ENCODE measurements at regions not wholly inside any gene's neighbourhood (a gene's known extent, or its start where the extent isn't known, plus 50 kb on each side); places are given as distances from the start of the nearest gene placed in this dataset.

DNA sequence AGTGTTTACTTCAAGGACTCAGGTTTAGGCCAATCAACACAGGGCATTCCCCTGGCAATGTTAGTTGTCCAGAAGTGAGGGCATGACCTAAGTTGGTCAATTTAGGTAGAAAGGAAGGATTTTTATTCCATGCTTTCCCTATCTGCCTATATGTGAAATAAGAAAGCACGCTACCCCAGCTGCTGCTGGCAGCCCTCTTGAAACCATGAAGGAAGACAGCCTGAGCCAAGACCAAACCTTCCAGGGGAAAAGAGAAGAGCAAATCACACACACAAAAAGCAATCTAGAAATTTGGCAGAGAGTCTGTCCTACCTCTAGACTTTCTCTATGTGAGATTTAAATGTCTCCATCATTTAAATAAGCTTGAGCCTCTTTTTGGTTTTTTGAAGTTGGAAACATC is 387.6 kb downstream of the TNS1 start:
- no peak overlapping the region for H2AK5ac ChIP-seq (ENCODE audit: low read length)
- H3K4ac ChIP-seq (ENCODE audit: low read depth, low read length), result no peak overlapping the region
- peaks cover under 1 to 2% of the 10 kb centered on the region in 2 experiments for H3K4me1 ChIP-seq (ENCODE audit: control insufficient read depth in 1 of 2, insufficient read depth in 2 of 2, low read length in 2 of 2)
- no peaks in the 10 kb centered on the region for H3K36me3 ChIP-seq (ENCODE audit: control insufficient read depth in 1 of 2, insufficient read depth in 2 of 2, low read length in 2 of 2)
- no peaks in the 10 kb centered on the region for H3K79me2 ChIP-seq (ENCODE audit: control insufficient read depth, insufficient read depth, low read length, poor library complexity)
- H3K27ac ChIP-seq (ENCODE audit: low read depth, low read length), result no peak overlapping the region
- H4K8ac ChIP-seq (ENCODE audit: low read depth, low read length), result no peak overlapping the region
- no peak overlapping the region for H3K4me3 ChIP-seq (ENCODE audit: low read depth, low read length)
- H2BK12ac ChIP-seq (ENCODE audit: low read length), result no peak overlapping the region
- H3K23ac ChIP-seq (ENCODE audit: low read length), result no peak overlapping the region
- WGBS (ENCODE audit: extremely low coverage, insufficient coverage, insufficient read length), result no CpG with 5 or more reads among the region's 1 CpG
- no peak overlapping the region for H3K4me2 ChIP-seq (ENCODE audit: low read length)
- peaks cover 1% of the 10 kb centered on the region for H3K9me3 ChIP-seq (ENCODE audit: insufficient read depth, low read depth, low read length)
- H3K9ac ChIP-seq (ENCODE audit: low read length), result no peak overlapping the region
- H3K27me3 ChIP-seq (ENCODE audit: insufficient read depth, low read length), result no peaks in the 10 kb centered on the region
- DNase-seq, result no peak
- no peak overlapping the region for H3K18ac ChIP-seq (ENCODE audit: low read length)
- H2AFZ ChIP-seq (ENCODE audit: insufficient read depth, low read length, poor library complexity), result no peak overlapping the region
- H3K14ac ChIP-seq (ENCODE audit: low read length), result no peak overlapping the region
- H3K79me1 ChIP-seq (ENCODE audit: low read length), result peaks cover 2% of the 10 kb centered on the region
- H2BK5ac ChIP-seq (ENCODE audit: low read depth, low read length, poor library complexity), result no peak overlapping the region
- no peak overlapping the region for H4K91ac ChIP-seq (ENCODE audit: low read depth, low read length)
- no peak overlapping the region for H2BK120ac ChIP-seq (ENCODE audit: insufficient read depth, low read length, poor library complexity)
- H4K12ac ChIP-seq (ENCODE audit: low read depth, low read length), result no peak overlapping the region

DNA sequence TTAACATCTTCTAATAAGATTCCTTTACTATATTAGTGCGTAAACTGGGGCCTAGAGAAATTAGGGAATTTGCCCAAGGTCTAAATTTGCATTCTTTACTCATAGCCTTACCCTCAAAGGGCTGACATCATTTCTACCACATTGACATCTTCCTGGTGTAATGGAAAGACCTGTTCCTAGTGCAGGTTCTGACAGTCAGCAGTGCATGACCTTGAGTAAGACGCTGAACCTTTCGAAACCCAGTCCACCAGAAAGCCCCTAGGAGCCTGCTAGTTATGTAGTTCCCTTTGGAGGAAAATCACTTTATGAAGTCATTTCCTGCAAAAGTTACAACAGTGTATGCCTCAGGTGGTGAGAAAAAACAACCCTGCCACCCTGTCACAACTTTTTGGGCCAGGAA is 388.3 kb downstream of the TNS1 start:
- Histone ChIP-seq H3K9ac (ENCODE audit: low read length) (no peak overlapping the region), H3K27ac (ENCODE audit: low read depth, low read length) (no peak overlapping the region), H3K79me2 (ENCODE audit: control insufficient read depth, insufficient read depth, low read length, poor library complexity) (no peaks in the 10 kb centered on the region), H4K8ac (ENCODE audit: low read depth, low read length) (no peak overlapping the region), H3K4me2 (ENCODE audit: low read length) (no peak overlapping the region), H3K79me1 (ENCODE audit: low read length) (peaks cover 2% of the 10 kb centered on the region), H3K36me3 (ENCODE audit: control insufficient read depth in 1 of 2, insufficient read depth in 2 of 2, low read length in 2 of 2) (no peaks in the 10 kb centered on the region), H3K27me3 (ENCODE audit: insufficient read depth, low read length) (no peaks in the 10 kb centered on the region), H4K12ac (ENCODE audit: low read depth, low read length) (no peak overlapping the region), H3K18ac (ENCODE audit: low read length) (no peak overlapping the region), H4K91ac (ENCODE audit: low read depth, low read length) (no peak overlapping the region), H3K23ac (ENCODE audit: low read length) (no peak overlapping the region), H2AK5ac (ENCODE audit: low read length) (no peak overlapping the region), H3K9me3 (ENCODE audit: insufficient read depth, low read depth, low read length) (peaks cover 1% of the 10 kb centered on the region), H2AFZ (ENCODE audit: insufficient read depth, low read length, poor library complexity) (no peak overlapping the region), H2BK120ac (ENCODE audit: insufficient read depth, low read length, poor library complexity) (no peak overlapping the region), H3K4ac (ENCODE audit: low read depth, low read length) (no peak overlapping the region), H3K4me1 (ENCODE audit: control insufficient read depth in 1 of 2, insufficient read depth in 2 of 2, low read length in 2 of 2) (peaks cover 2% of the 10 kb centered on the region in 2 experiments), H2BK5ac (ENCODE audit: low read depth, low read length, poor library complexity) (no peak overlapping the region), H2BK12ac (ENCODE audit: low read length) (no peak overlapping the region), H3K14ac (ENCODE audit: low read length) (no peak overlapping the region), H3K4me3 (ENCODE audit: low read depth, low read length) (no peak overlapping the region)
- whole genome bisulfite sequencing (ENCODE audit: extremely low coverage, insufficient coverage, insufficient read length), result no CpG with 5 or more reads among the region's 3 CpGs
- no peak for DNase-seq

DNA sequence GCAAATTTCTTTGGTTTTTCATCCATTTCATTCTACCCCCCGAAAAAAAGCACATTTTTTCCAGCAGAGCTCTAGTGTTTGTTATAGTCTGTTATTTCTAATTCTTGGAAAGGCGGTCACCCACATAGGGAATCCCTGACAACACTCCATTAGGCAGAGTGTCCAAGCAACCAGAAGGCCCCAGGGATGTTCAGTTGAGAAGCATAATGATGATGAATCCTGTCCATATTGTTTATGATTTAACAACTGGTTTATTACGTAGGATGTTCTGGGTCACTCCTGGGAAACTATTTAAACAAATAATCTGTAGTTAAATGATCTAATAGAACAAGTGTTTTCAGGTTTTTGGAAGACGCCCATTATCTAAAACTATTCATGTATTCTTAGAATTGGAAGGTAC is 388.7 kb downstream of the TNS1 start:
- WGBS (ENCODE audit: extremely low coverage, insufficient coverage, insufficient read length), result no CpG with 5 or more reads among the region's 4 CpGs
- H3K79me2 ChIP-seq (ENCODE audit: control insufficient read depth, insufficient read depth, low read length, poor library complexity), result no peaks in the 10 kb centered on the region

DNA sequence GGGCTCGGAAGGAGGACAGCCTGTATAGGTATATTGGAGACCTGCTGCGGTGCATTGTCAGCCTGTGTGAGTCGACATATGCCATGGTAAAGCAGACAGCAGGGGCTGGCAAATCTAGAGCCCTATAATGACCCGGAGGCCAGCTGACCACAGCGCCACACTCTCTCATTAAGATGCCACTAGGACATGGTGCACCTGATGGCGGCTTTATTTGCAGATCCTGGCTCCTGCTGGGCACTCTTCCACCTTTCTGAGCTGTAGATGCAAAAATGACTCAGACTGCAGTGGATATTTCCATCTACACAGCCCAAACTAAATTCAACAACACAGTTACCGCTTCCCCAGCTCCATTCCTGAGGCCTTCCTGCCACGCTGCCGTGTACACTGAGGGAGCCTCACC is 389.9 kb downstream of the TNS1 start:
- H4K91ac ChIP-seq (ENCODE audit: low read depth, low read length), result no peak overlapping the region
- no peaks in the 10 kb centered on the region for H3K27me3 ChIP-seq (ENCODE audit: insufficient read depth, low read length)
- no peak overlapping the region for H2AK5ac ChIP-seq (ENCODE audit: low read length)
- H3K79me2 ChIP-seq (ENCODE audit: control insufficient read depth, insufficient read depth, low read length, poor library complexity), result no peaks in the 10 kb centered on the region
- no peak overlapping the region for H2BK120ac ChIP-seq (ENCODE audit: insufficient read depth, low read length, poor library complexity)
- DNase-seq, result no peak
- H3K79me1 ChIP-seq (ENCODE audit: low read length), result peaks cover under 1% of the 10 kb centered on the region
- no peak overlapping the region for H3K9ac ChIP-seq (ENCODE audit: low read length)
- H3K18ac ChIP-seq (ENCODE audit: low read length), result no peak overlapping the region
- WGBS (ENCODE audit: extremely low coverage, insufficient coverage, insufficient read length), result no CpG with 5 or more reads among the region's 9 CpGs
- no peak overlapping the region for H3K23ac ChIP-seq (ENCODE audit: low read length)
- no peak overlapping the region for H2BK5ac ChIP-seq (ENCODE audit: low read depth, low read length, poor library complexity)
- H3K9me3 ChIP-seq (ENCODE audit: insufficient read depth, low read depth, low read length), result peaks cover 1% of the 10 kb centered on the region
- H3K36me3 ChIP-seq (ENCODE audit: control insufficient read depth in 1 of 2, insufficient read depth in 2 of 2, low read length in 2 of 2), result no peaks in the 10 kb centered on the region
- H3K4me1 ChIP-seq (ENCODE audit: control insufficient read depth in 1 of 2, insufficient read depth in 2 of 2, low read length in 2 of 2), result peaks cover 2% of the 10 kb centered on the region in 2 experiments
- H3K4me2 ChIP-seq (ENCODE audit: low read length), result no peak overlapping the region
- H3K14ac ChIP-seq (ENCODE audit: low read length), result no peak overlapping the region
- no peak overlapping the region for H4K12ac ChIP-seq (ENCODE audit: low read depth, low read length)
- no peak overlapping the region for H2AFZ ChIP-seq (ENCODE audit: insufficient read depth, low read length, poor library complexity)
- H3K27ac ChIP-seq (ENCODE audit: low read depth, low read length), result no peak overlapping the region
- no peak overlapping the region for H4K8ac ChIP-seq (ENCODE audit: low read depth, low read length)
- no peak overlapping the region for H3K4ac ChIP-seq (ENCODE audit: low read depth, low read length)
- no peak overlapping the region for H3K4me3 ChIP-seq (ENCODE audit: low read depth, low read length)
- H2BK12ac ChIP-seq (ENCODE audit: low read length), result peak overlapping the region; percentile 46

More for the DNA sequence above, 388.7 kb downstream of the TNS1 start:
- H4K8ac ChIP-seq (ENCODE audit: low read depth, low read length), result no peak overlapping the region
- H2AK5ac ChIP-seq (ENCODE audit: low read length), result no peak overlapping the region
- H3K79me1 ChIP-seq (ENCODE audit: low read length), result peaks cover 2% of the 10 kb centered on the region
- no peak overlapping the region for H2AFZ ChIP-seq (ENCODE audit: insufficient read depth, low read length, poor library complexity)
- H4K12ac ChIP-seq (ENCODE audit: low read depth, low read length), result no peak overlapping the region
- no peak overlapping the region for H3K4me3 ChIP-seq (ENCODE audit: low read depth, low read length)
- no peak overlapping the region for H3K9ac ChIP-seq (ENCODE audit: low read length)
- no peak overlapping the region for H2BK5ac ChIP-seq (ENCODE audit: low read depth, low read length, poor library complexity)
- no peak overlapping the region for H2BK12ac ChIP-seq (ENCODE audit: low read length)
- H4K91ac ChIP-seq (ENCODE audit: low read depth, low read length), result no peak overlapping the region
- peaks cover 2% of the 10 kb centered on the region in 2 experiments for H3K4me1 ChIP-seq (ENCODE audit: control insufficient read depth in 1 of 2, insufficient read depth in 2 of 2, low read length in 2 of 2)
- no peak overlapping the region for H3K4ac ChIP-seq (ENCODE audit: low read depth, low read length)
- H3K18ac ChIP-seq (ENCODE audit: low read length), result no peak overlapping the region
- no peak overlapping the region for H3K23ac ChIP-seq (ENCODE audit: low read length)
- no peaks in the 10 kb centered on the region for H3K36me3 ChIP-seq (ENCODE audit: control insufficient read depth in 1 of 2, insufficient read depth in 2 of 2, low read length in 2 of 2)
- DNase-seq, result no peak
- no peak overlapping the region for H3K14ac ChIP-seq (ENCODE audit: low read length)
- peaks cover 1% of the 10 kb centered on the region for H3K9me3 ChIP-seq (ENCODE audit: insufficient read depth, low read depth, low read length)
- no peak overlapping the region for H3K27ac ChIP-seq (ENCODE audit: low read depth, low read length)
- H2BK120ac ChIP-seq (ENCODE audit: insufficient read depth, low read length, poor library complexity), result no peak overlapping the region
- no peak overlapping the region for H3K4me2 ChIP-seq (ENCODE audit: low read length)
- no peaks in the 10 kb centered on the region for H3K27me3 ChIP-seq (ENCODE audit: insufficient read depth, low read length)
